ENCODE measurements at regions not wholly inside any gene's neighbourhood (a gene's known extent, or its start where the extent isn't known, plus 50 kb on each side); places are given as distances from the start of the nearest gene placed in this dataset.

GRCh38 chr3:25044762-25045710 lies 383.0 kb upstream of the RARB start:
- no peak for DNase-seq (ENCODE audit: low spot score)

GRCh38 chr3:25046911-25047771 lies 380.9 kb upstream of the RARB start:
- no peak for DNase-seq (ENCODE audit: low spot score)

GRCh38 chr3:25049304-25049703 lies 378.8 kb upstream of the RARB start:
- no peak for DNase-seq (ENCODE audit: low spot score)

GRCh38 chr3:25053360-25053759 lies 374.7 kb upstream of the RARB start:
- DNase-seq (ENCODE audit: low spot score): no peak

GRCh38 chr3:25056036-25056755 lies 371.9 kb upstream of the RARB start:
- DNase-seq (ENCODE audit: low spot score): no peak

GRCh38 chr3:25056803-25057351 lies 371.2 kb upstream of the RARB start:
- DNase-seq (ENCODE audit: low spot score): no peak

GRCh38 chr3:25057379-25057778 lies 370.7 kb upstream of the RARB start:
- no peak for DNase-seq (ENCODE audit: low spot score)

GRCh38 chr3:25064681-25065080 lies 363.4 kb upstream of the RARB start:
- DNase-seq (ENCODE audit: low spot score): no peak

GRCh38 chr3:25069970-25070369 lies 358.1 kb upstream of the RARB start:
- no peak for DNase-seq (ENCODE audit: low spot score)

- DNase-seq (ENCODE audit: low spot score): no peak
These were observed 356.2 kb upstream of the RARB start for GRCh38 chr3:25071846-25072245.

- no peak for DNase-seq (ENCODE audit: low spot score)
These were observed 354.6 kb upstream of the RARB start for GRCh38 chr3:25073423-25073822.

GRCh38 chr3:25074149-25074548 lies 353.9 kb upstream of the RARB start:
- DNase-seq (ENCODE audit: low spot score): no peak

GRCh38 chr3:25080461-25080860 lies 347.6 kb upstream of the RARB start:
- no peak for DNase-seq (ENCODE audit: low spot score)

- no peak for DNase-seq (ENCODE audit: low spot score)
These were observed 344.0 kb upstream of the RARB start for GRCh38 chr3:25084016-25084415.

GRCh38 chr3:25086721-25087120 lies 341.3 kb upstream of the RARB start:
- DNase-seq (ENCODE audit: low spot score): no peak

GRCh38 chr3:25088284-25088683 lies 339.8 kb upstream of the RARB start:
- no peak for DNase-seq (ENCODE audit: low spot score)

- no peak for DNase-seq (ENCODE audit: low spot score)
These were observed 337.2 kb upstream of the RARB start for GRCh38 chr3:25090698-25091453.

- no peak for DNase-seq (ENCODE audit: low spot score)
These were observed 336.1 kb upstream of the RARB start for GRCh38 chr3:25091934-25092333.

- DNase-seq (ENCODE audit: low spot score): no peak
These were observed 333.0 kb upstream of the RARB start for GRCh38 chr3:25094932-25095685.

GRCh38 chr3:25096536-25096935 lies 331.5 kb upstream of the RARB start:
- DNase-seq (ENCODE audit: low spot score): no peak

- DNase-seq (ENCODE audit: low spot score): no peak
These were observed 331.0 kb upstream of the RARB start for GRCh38 chr3:25097023-25097422.

Measured in HuH-7.5 (cell line).